ENCODE measurements at regions not wholly inside any gene's neighbourhood (a gene's known extent, or its start where the extent isn't known, plus 50 kb on each side); places are given as distances from the start of the nearest gene placed in this dataset.

DNA sequence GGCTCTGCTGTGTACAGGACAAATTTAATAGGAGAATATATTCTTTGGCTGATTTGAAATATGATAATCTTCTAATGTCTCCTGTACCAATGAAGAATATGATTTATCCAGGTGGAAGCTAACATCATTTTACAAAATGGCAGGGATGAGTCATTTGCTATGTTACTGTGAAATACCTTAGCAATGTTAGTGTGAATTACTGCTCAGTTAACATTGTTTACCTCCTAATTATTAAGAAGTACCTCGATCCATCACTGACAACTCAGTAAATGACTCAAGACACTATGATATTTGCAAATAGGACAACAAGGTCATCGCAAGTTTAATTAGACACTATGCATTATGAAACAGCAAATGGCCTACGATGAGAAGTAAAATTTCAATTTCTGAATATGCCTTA, 309.1 kb upstream of the EDNRB start:
- H3K4me2 ChIP-seq (ENCODE audit: insufficient read depth, low read length), result no peak overlapping the region
- H3K27ac ChIP-seq (ENCODE audit: insufficient read depth, low read depth, low read length), result no peak overlapping the region
- no peak for DNase-seq (ENCODE audit: low read depth, low spot score)
- H3K27me3 ChIP-seq (ENCODE audit: control insufficient read depth in 2 of 2, insufficient read depth in 2 of 2, low read length in 2 of 2), result no peaks in the 10 kb centered on the region
- no TSS peak for BruUV-seq (replicated peaks)
- H3K9me3 ChIP-seq (replicated peaks; ENCODE audit: control insufficient read depth, insufficient read depth, low read length), result no peaks in the 10 kb centered on the region
- ChIA-PET CTCF (no interaction called here), POLR2A (no interaction called here)
- no peaks in the 10 kb centered on the region for H3K36me3 ChIP-seq (ENCODE audit: control insufficient read depth in 2 of 2, extremely low read depth in 1 of 2, insufficient read depth in 2 of 2, low read length in 2 of 2)
- no peak for TF ChIP-seq POLR2AphosphoS5 (IDR thresholded peaks at IDR 0.05; ENCODE audit: insufficient read depth, low read depth, low read length)
- TF ChIP-seq MYC (IDR thresholded peaks at IDR 0.05; ENCODE audit: low read depth, low read length), result no peak
- TF ChIP-seq JUN (IDR thresholded peaks at IDR 0.05; ENCODE audit: borderline replicate concordance, insufficient read depth, insufficient read length, low read depth), result no peak
- TF ChIP-seq GATA2 (IDR thresholded peaks at IDR 0.05; ENCODE audit: insufficient read depth, insufficient read length, low read depth, low read length), result no peak
- TF ChIP-seq EZH2 (IDR thresholded peaks at IDR 0.05; ENCODE audit: borderline replicate concordance, low read depth, low read length, severe bottlenecking), result no peak
- TF ChIP-seq POLR2A (IDR thresholded peaks at IDR 0.05; ENCODE audit: low read depth, low read length), result no peak
- TF ChIP-seq, protein P1, sequence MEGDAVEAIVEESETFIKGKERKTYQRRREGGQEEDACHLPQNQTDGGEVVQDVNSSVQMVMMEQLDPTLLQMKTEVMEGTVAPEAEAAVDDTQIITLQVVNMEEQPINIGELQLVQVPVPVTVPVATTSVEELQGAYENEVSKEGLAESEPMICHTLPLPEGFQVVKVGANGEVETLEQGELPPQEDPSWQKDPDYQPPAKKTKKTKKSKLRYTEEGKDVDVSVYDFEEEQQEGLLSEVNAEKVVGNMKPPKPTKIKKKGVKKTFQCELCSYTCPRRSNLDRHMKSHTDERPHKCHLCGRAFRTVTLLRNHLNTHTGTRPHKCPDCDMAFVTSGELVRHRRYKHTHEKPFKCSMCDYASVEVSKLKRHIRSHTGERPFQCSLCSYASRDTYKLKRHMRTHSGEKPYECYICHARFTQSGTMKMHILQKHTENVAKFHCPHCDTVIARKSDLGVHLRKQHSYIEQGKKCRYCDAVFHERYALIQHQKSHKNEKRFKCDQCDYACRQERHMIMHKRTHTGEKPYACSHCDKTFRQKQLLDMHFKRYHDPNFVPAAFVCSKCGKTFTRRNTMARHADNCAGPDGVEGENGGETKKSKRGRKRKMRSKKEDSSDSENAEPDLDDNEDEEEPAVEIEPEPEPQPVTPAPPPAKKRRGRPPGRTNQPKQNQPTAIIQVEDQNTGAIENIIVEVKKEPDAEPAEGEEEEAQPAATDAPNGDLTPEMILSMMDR (IDR thresholded peaks at IDR 0.05; ENCODE audit: extremely low read depth in 1 of 2, insufficient read depth in 1 of 2, low read depth in 1 of 2, low read length in 2 of 2), result no peak
- TF ChIP-seq, protein P2, sequence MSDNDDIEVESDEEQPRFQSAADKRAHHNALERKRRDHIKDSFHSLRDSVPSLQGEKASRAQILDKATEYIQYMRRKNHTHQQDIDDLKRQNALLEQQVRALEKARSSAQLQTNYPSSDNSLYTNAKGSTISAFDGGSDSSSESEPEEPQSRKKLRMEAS (IDR thresholded peaks at IDR 0.05; ENCODE audit: insufficient read depth, insufficient read length), result no peak
- no peak for TF ChIP-seq FOS (IDR thresholded peaks at IDR 0.05; ENCODE audit: borderline replicate concordance, insufficient read depth, low read length)
- no peaks in the 10 kb centered on the region for H3K9me1 ChIP-seq (replicated peaks; ENCODE audit: control insufficient read depth, extremely low read depth, insufficient read depth, low read length)
- dilution Hi-C loops (cut with MboI; ENCODE audit: extremely low pct_ligation_motif_present, low sequenced_read_pairs), result no loop called here
- H4K20me1 ChIP-seq (replicated peaks; ENCODE audit: control insufficient read depth, extremely low read depth, insufficient read depth, low read length), result no peaks in the 10 kb centered on the region
- H3K79me2 ChIP-seq (ENCODE audit: control insufficient read depth, insufficient read depth, low read length), result no peaks in the 10 kb centered on the region
- no peak overlapping the region for H2AFZ ChIP-seq (ENCODE audit: low read depth, low read length)
- H3K9ac ChIP-seq (replicated peaks; ENCODE audit: extremely low read depth, insufficient read depth, low read length), result no peak overlapping the region
- intact Hi-C loops (cut with micrococcal nuclease), result no loop called here
- FAIRE-seq, result no peak
- H3K4me3 ChIP-seq (replicated peaks in 1 of 3; ENCODE audit: insufficient read depth in 1 of 3, low read depth in 1 of 3, low read length in 3 of 3), result no peak overlapping the region
- no peaks in the 10 kb centered on the region for H3K4me1 ChIP-seq (ENCODE audit: control insufficient read depth, extremely low read depth, insufficient read depth, low read length)
